HepG2 (cell line): ENCODE measurements at regions not wholly inside any gene's neighbourhood (a gene's known extent, or its start where the extent isn't known, plus 50 kb on each side); places are given as distances from the start of the nearest gene placed in this dataset.
A peak's percentile ranks its signal among the peaks of the same experiment; 100 is the strongest.

Experiments used
- ATAC-seq: fragments of 200-7000 bp; cut with Tn5 transposase; 3 replicates; pipeline ENCODE4 v1.9.1; 2020; ENCODE audit warnings: mild to moderate bottlenecking, moderate library complexity
- BruUV-seq: library from RNA; stranded (reverse); fragments of 400-500 nt; replicated peaks from 2 replicates; lab custom pipeline; 2021; lab: Mats Ljungman, UMichigan
- CTCF ChIA-PET: fragments of 300-600 bp; formaldehyde crosslinking; extraction: SDS; loops from one replicate; lab custom pipeline; 2021; ENCODE audit warnings: low total read pairs, inconsistent platforms, low intra/inter-chr PET ratio; lab: Yijun Ruan, JAX
- POLR2A ChIA-PET: fragments of 350-600 bp; sonication (Branson Sonifier 250); formaldehyde crosslinking; loops from one replicate; lab custom pipeline; 2020; ENCODE audit warnings: antibody characterized with exemption, inconsistent platforms; lab: Yijun Ruan, JAX
- DNase-seq: peaks from one replicate; pipeline ENCODE4 v3.0.0-alpha.2; 2015; ENCODE audit warnings: low spot score
- FAIRE-seq: peaks from 3 replicates; lab custom pipeline; 2011; peaks lifted over from hg19 to GRCh38; lab: Jason Lieb, UNC
- H2AFZ ChIP-seq: one replicate; pipeline ENCODE4 v1.6.1; 2011; ENCODE audit warnings: low read length, inconsistent platforms
- H3K27ac ChIP-seq: fragments of 300-600 bp; 3 replicates; pipeline ENCODE4 v1.8.0; 2011; ENCODE audit warnings: mixed run types, mild to moderate bottlenecking, mixed read lengths, low read length, inconsistent platforms; ENCODE audit not compliant: insufficient read depth; ENCODE audit errors: extremely low read length
- H3K27me3 ChIP-seq, 2 experiments: fragments of 200-600 bp in 1 of 2; 2 replicates in 1 of 2; 3 replicates in 1 of 2; pipeline versions ENCODE4 v1.6.0 to v1.8.0; 2011; ENCODE audit warnings: low read length in 2 of 2, mild to moderate bottlenecking in 2 of 2, moderate library complexity in 2 of 2, inconsistent platforms in 1 of 2; ENCODE audit not compliant: insufficient read depth in 2 of 2, control insufficient read depth in 1 of 2
- H3K36me3 ChIP-seq, 2 experiments: fragments of 200-600 bp in 1 of 2; replicated peaks in 1 of 2; 2 replicates in 1 of 2; 3 replicates in 1 of 2; pipeline versions ENCODE4 v1.5.1 to v1.8.0; 2011; ENCODE audit warnings: low read length in 2 of 2, inconsistent platforms in 1 of 2; ENCODE audit not compliant: insufficient read depth in 2 of 2, control insufficient read depth in 1 of 2
- H3K4me1 ChIP-seq: 2 replicates; pipeline ENCODE4 v1.5.1; 2012; ENCODE audit warnings: low read length, inconsistent platforms; ENCODE audit not compliant: insufficient read depth
- H3K4me2 ChIP-seq: 2 replicates; pipeline ENCODE4 v1.6.0; 2011; ENCODE audit warnings: low read depth, low read length, inconsistent platforms
- H3K4me3 ChIP-seq, 3 experiments: fragments of 200-600 bp in 1 of 3; sonication (generic), shearing (Covaris generic) in 1 of 3; replicated peaks in 1 of 3; 2 replicates each; pipeline ENCODE4 v1.5.1; 2011 to 2016; ENCODE audit warnings: low read length in 3 of 3, inconsistent platforms in 2 of 3, low read depth in 2 of 3, mild to moderate bottlenecking in 2 of 3, control low read depth in 1 of 3, mixed read lengths in 1 of 3; ENCODE audit not compliant: insufficient read depth in 1 of 3
- H3K79me2 ChIP-seq: one replicate; pipeline ENCODE4 v1.6.1; 2011; ENCODE audit warnings: low read length, inconsistent platforms; ENCODE audit not compliant: insufficient read depth
- H3K9ac ChIP-seq: 2 replicates; pipeline ENCODE4 v1.6.0; 2011; ENCODE audit warnings: mild to moderate bottlenecking, low read depth, low read length, inconsistent platforms; ENCODE audit not compliant: insufficient read depth
- H3K9me3 ChIP-seq: 2 replicates; pipeline ENCODE4 v1.5.1; 2012; ENCODE audit warnings: mild to moderate bottlenecking, low read length
- H4K20me1 ChIP-seq: 2 replicates; pipeline ENCODE4 v1.6.0; 2011; ENCODE audit warnings: inconsistent platforms, mild to moderate bottlenecking, low read length, moderate library complexity; ENCODE audit not compliant: insufficient read depth
- EEA1 ChIP-seq: sonication (generic); formaldehyde crosslinking; IDR thresholded peaks from 2 replicates; pipeline ENCODE4 v1.5.1; 2020; ENCODE audit warnings: mild to moderate bottlenecking, missing genetic modification reagents, borderline replicate concordance
- MAFF ChIP-seq: IDR thresholded peaks from 2 replicates; pipeline ENCODE4 v1.6.1; 2011; ENCODE audit warnings: low read depth, low read length, improper control_type of control experiment
- MAFK ChIP-seq, 2 experiments: IDR thresholded peaks in 1 of 2; conservative IDR thresholded peaks in 1 of 2; 2 replicates each; pipeline ENCODE4 v1.6.1; 2011; ENCODE audit warnings: improper control_type of control experiment in 2 of 2, low read length in 2 of 2
- MEF2D ChIP-seq: sonication (generic); formaldehyde crosslinking; IDR thresholded peaks from 2 replicates; pipeline ENCODE4 v1.5.1; 2020; ENCODE audit warnings: mild to moderate bottlenecking, missing genetic modification reagents
- SP1 ChIP-seq, 2 experiments: fragments of 450-650 bp in 1 of 2; sonication (generic) in 1 of 2; formaldehyde crosslinking in 1 of 2; IDR thresholded peaks; 2 replicates each; pipeline versions ENCODE4 v1.4.0 to v1.6.1; 2016 to 2020; ENCODE audit warnings: missing genetic modification reagents in 1 of 2
- SP140L ChIP-seq: sonication (generic); formaldehyde crosslinking; IDR thresholded peaks from 2 replicates; pipeline ENCODE4 v1.4.0; 2020; ENCODE audit warnings: missing genetic modification reagents, borderline replicate concordance
- ZFP90 ChIP-seq: sonication (generic); formaldehyde crosslinking; IDR thresholded peaks from 2 replicates; pipeline ENCODE4 v1.8.0; 2022; ENCODE audit warnings: missing genetic modification reagents, mild to moderate bottlenecking, inconsistent platforms, borderline replicate concordance
- ZNF737 ChIP-seq: sonication (generic); formaldehyde crosslinking; IDR thresholded peaks from 2 replicates; pipeline ENCODE4 v1.5.0; 2020; ENCODE audit warnings: missing genetic modification reagents, mild to moderate bottlenecking, borderline replicate concordance
- ZNF747 ChIP-seq: sonication (generic); formaldehyde crosslinking; IDR thresholded peaks from 2 replicates; pipeline ENCODE4 v1.8.1; 2023; ENCODE audit warnings: missing genetic modification reagents, mild to moderate bottlenecking, borderline replicate concordance
- WGBS: methylation state at CpG from one replicate; pipeline ENCODE4 v1.1.6; 2017; ENCODE audit warnings: low lambda C conversion rate; 5-methylcytosine and 5-hydroxymethylcytosine counted together
- in situ Hi-C: cut with HindIII; loops from 2 replicates; pipeline ENCODE4 v1.10.0; 2017; ENCODE audit warnings: low pct_unique_long_range_greater_than_20kb; ENCODE audit not compliant: extremely low pct_ligation_motif_present
- intact Hi-C: fragments of 100-400 bp; cut with micrococcal nuclease; formaldehyde crosslinking; loops from one replicate; pipeline ENCODE4 v1.10.0; 2022; ENCODE audit not compliant: unreplicated experiment
- TF ChIP-seq, protein P1 (sequence below): sonication (generic); formaldehyde crosslinking; IDR thresholded peaks from 2 replicates; pipeline ENCODE4 v1.4.0; 2020; ENCODE audit warnings: missing genetic modification reagents, mild to moderate bottlenecking, borderline replicate concordance
- TF ChIP-seq, protein P2 (sequence below): IDR thresholded peaks from 2 replicates; pipeline ENCODE4 v1.6.1; 2016; ENCODE audit warnings: low read depth, borderline replicate concordance
- TF ChIP-seq, protein P3 (sequence below): sonication (generic); formaldehyde crosslinking; IDR thresholded peaks from 2 replicates; pipeline ENCODE4 v1.4.0; 2020; ENCODE audit warnings: mild to moderate bottlenecking, missing genetic modification reagents, borderline replicate concordance

DNA sequence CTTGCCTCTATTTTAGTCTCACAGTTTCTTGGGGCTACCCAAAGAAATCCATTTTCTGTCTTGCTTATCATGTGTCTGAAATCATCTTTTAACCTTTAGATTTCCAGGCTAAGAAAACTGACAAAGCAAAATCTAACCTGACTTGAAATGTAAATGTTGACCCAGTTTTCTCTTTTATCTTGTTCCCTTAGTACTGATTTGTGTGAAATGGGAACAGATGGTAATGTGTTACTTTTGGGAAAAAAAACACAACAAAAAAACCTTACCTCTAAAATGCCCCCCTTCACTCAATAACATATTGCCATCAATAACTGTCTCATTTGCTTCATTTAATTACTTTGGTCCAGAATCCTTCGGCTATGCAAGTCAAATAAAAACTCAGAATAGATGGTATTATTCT, 383.2 kb upstream of the DCN start (continued):
- TF ChIP-seq ZNF747 (no peak), MEF2D (CRISPR knock-in tag) (no peak)

- Histone ChIP-seq H3K9ac (no peak overlapping the region), H3K4me3 (no peak overlapping the region), H3K36me3 (no peaks in the 10 kb centered on the region), H4K20me1 (no peaks in the 10 kb centered on the region), H3K27me3 (no peaks in the 10 kb centered on the region; a peak in 1 of 5 replicates), H3K79me2 (no peaks in the 10 kb centered on the region), H3K4me1 (no peaks in the 10 kb centered on the region), H2AFZ (no peak overlapping the region), H3K27ac (no peak overlapping the region), H3K9me3 (no peaks in the 10 kb centered on the region), H3K4me2 (no peak overlapping the region)
- FAIRE-seq (no peak), DNase-seq (no peak), ATAC-seq (no peak)
- intact Hi-C loops = no loop called here
- POLR2A ChIA-PET = no interaction called here
- in situ Hi-C loops = no loop called here
- CTCF ChIA-PET = no interaction called here
- no TSS peak for BruUV-seq
- TF ChIP-seq, protein P1, sequence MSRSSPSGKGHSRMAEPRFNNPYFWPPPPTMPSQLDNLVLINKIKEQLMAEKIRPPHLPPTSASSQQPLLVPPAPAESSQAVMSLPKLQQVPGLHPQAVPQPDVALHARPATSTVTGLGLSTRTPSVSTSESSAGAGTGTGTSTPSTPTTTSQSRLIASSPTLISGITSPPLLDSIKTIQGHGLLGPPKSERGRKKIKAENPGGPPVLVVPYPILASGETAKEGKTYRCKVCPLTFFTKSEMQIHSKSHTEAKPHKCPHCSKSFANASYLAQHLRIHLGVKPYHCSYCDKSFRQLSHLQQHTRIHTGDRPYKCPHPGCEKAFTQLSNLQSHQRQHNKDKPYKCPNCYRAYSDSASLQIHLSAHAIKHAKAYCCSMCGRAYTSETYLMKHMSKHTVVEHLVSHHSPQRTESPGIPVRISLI = no peak
- TF ChIP-seq ZFP90 (CRISPR knock-in tag) (no peak), SP140L (CRISPR knock-in tag) (no peak), MAFK (conservative IDR thresholded peaks at IDR 0.05 in 1 of 2, IDR thresholded peaks at IDR 0.05 in 1 of 2; ENCODE audit: low read length in 2 of 2) (peak; percentile 16 to 69; a peak in 2 of 4 replicates), EEA1 (CRISPR knock-in tag) (no peak), SP1 (IDR thresholded peaks at IDR 0.05) (no peak), SP1 (CRISPR knock-in tag; IDR thresholded peaks at IDR 0.05) (no peak), ZNF737 (CRISPR knock-in tag) (no peak), MAFF (peak; percentile 51; the same call in 1 of the 2 replicates)
- TF ChIP-seq, protein P2, sequence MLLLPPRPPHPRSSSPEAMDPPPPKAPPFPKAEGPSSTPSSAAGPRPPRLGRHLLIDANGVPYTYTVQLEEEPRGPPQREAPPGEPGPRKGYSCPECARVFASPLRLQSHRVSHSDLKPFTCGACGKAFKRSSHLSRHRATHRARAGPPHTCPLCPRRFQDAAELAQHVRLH (CRISPR knock-in tag) = no peak
- TF ChIP-seq, protein P3, sequence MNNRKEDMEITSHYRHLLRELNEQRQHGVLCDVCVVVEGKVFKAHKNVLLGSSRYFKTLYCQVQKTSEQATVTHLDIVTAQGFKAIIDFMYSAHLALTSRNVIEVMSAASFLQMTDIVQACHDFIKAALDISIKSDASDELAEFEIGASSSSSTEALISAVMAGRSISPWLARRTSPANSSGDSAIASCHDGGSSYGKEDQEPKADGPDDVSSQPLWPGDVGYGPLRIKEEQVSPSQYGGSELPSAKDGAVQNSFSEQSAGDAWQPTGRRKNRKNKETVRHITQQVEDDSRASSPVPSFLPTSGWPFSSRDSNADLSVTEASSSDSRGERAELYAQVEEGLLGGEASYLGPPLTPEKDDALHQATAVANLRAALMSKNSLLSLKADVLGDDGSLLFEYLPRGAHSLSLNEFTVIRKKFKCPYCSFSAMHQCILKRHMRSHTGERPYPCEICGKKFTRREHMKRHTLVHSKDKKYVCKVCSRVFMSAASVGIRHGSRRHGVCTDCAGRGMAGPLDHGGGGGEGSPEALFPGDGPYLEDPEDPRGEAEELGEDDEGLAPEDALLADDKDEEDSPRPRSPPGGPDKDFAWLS (CRISPR knock-in tag) = no peak
- 3% methylated on average over 4 of the region's 4 CpGs for WGBS
Observed at GRCh38 chr12:91565246-91565645, 382.6 kb upstream of the DCN start.
